Suprapubic skin (tissue), 4 donors: ENCODE measurements at regions not wholly inside any gene's neighbourhood (a gene's known extent, or its start where the extent isn't known, plus 50 kb on each side); places are given as distances from the start of the nearest gene placed in this dataset.

Source experiments
- DNase-seq, 2 donors: peaks; one replicate each; pipeline ENCODE4 v3.0.0-alpha.2; 2019; ENCODE audit warnings: low spot score in 2 of 2
- H3K27ac ChIP-seq: fragments of 200-600 bp; sonication (generic); one replicate; pipeline ENCODE4 v1.5.1; 2019
- H3K27me3 ChIP-seq: fragments of 200-600 bp; sonication (generic); one replicate; pipeline ENCODE4 v1.5.1; 2019
- H3K36me3 ChIP-seq: fragments of 200-600 bp; sonication (generic); one replicate; pipeline ENCODE4 v1.5.1; 2019
- H3K4me1 ChIP-seq: fragments of 200-600 bp; sonication (generic); one replicate; pipeline ENCODE4 v1.5.1; 2019
- H3K4me3 ChIP-seq: fragments of 200-600 bp; sonication (generic); one replicate; pipeline ENCODE4 v1.5.1; 2019; ENCODE audit warnings: mild to moderate bottlenecking
- H3K9me3 ChIP-seq: fragments of 200-600 bp; sonication (generic); one replicate; pipeline ENCODE4 v1.5.1; 2019
- CTCF ChIP-seq, 2 donors: fragments of 200-600 bp in 1 of 2; fragments of 450-650 bp in 1 of 2; sonication (generic) in 1 of 2; IDR thresholded peaks; one replicate each; pipeline ENCODE4 v1.5.1; 2016 to 2019; ENCODE audit warnings: antibody characterized with exemption in 2 of 2, mild to moderate bottlenecking in 1 of 2, moderate library complexity in 1 of 2
- EP300 ChIP-seq: sonication (generic); formaldehyde crosslinking; IDR thresholded peaks from one replicate; pipeline ENCODE4 v1.6.1; 2017; ENCODE audit warnings: antibody characterized with exemption
- POLR2A ChIP-seq, 2 donors: fragments of 450-650 bp; IDR thresholded peaks; one replicate each; pipeline ENCODE4 v1.6.1; 2017; ENCODE audit warnings: antibody characterized with exemption in 2 of 2, mild to moderate bottlenecking in 2 of 2, moderate library complexity in 2 of 2
- POLR2AphosphoS5 ChIP-seq, 3 donors: sonication (generic); formaldehyde crosslinking; IDR thresholded peaks; one replicate each; pipeline ENCODE4 v1.6.1; 2017; ENCODE audit warnings: antibody characterized with exemption in 3 of 3
- WGBS: methylation state at CpG from one replicate; pipeline ENCODE4 v1.1.5; 2018; 5-methylcytosine and 5-hydroxymethylcytosine counted together

GRCh38 chrX:23559975-23560374, 107.3 kb upstream of the PRDX4 start:
- WGBS: 78% methylated on average over 1 of the region's 1 CpG
- Histone ChIP-seq H3K36me3 (no peaks in the 10 kb centered on the region), H3K9me3 (no peaks in the 10 kb centered on the region), H3K4me1 (no peaks in the 10 kb centered on the region), H3K4me3 (no peak overlapping the region), H3K27ac (no peak overlapping the region), H3K27me3 (no peaks in the 10 kb centered on the region)
- DNase-seq: no peak
- TF ChIP-seq CTCF (IDR thresholded peaks at IDR 0.05): no peak
- TF ChIP-seq POLR2A (IDR thresholded peaks at IDR 0.05): no peak
- TF ChIP-seq POLR2AphosphoS5 (IDR thresholded peaks at IDR 0.05): no peak
- TF ChIP-seq EP300: no peak

- no peak for DNase-seq
- Histone ChIP-seq H3K4me3 (no peak overlapping the region), H3K27me3 (no peaks in the 10 kb centered on the region), H3K9me3 (no peaks in the 10 kb centered on the region), H3K27ac (no peak overlapping the region), H3K36me3 (no peaks in the 10 kb centered on the region), H3K4me1 (no peaks in the 10 kb centered on the region)
- TF ChIP-seq CTCF (IDR thresholded peaks at IDR 0.05): no peak
- TF ChIP-seq POLR2A (IDR thresholded peaks at IDR 0.05): no peak
- WGBS: 73% methylated on average over 2 of the region's 2 CpGs
Measured at GRCh38 chrX:23570674-23571343, 96.5 kb upstream of the PRDX4 start.

- DNase-seq: no peak
- Histone ChIP-seq H3K4me1 (no peaks in the 10 kb centered on the region), H3K27me3 (no peaks in the 10 kb centered on the region), H3K36me3 (no peaks in the 10 kb centered on the region), H3K9me3 (no peaks in the 10 kb centered on the region), H3K27ac (no peak overlapping the region), H3K4me3 (no peak overlapping the region)
- no peak for TF ChIP-seq POLR2AphosphoS5 (IDR thresholded peaks at IDR 0.05)
- TF ChIP-seq EP300: no peak
- no peak for TF ChIP-seq CTCF (IDR thresholded peaks at IDR 0.05)
- TF ChIP-seq POLR2A (IDR thresholded peaks at IDR 0.05): no peak
Measured at GRCh38 chrX:23575281-23575680, 92.0 kb upstream of the PRDX4 start.

- H3K27me3 ChIP-seq: no peaks in the 10 kb centered on the region
- H3K4me3 ChIP-seq: no peak overlapping the region
- no peaks in the 10 kb centered on the region for H3K9me3 ChIP-seq
- no peaks in the 10 kb centered on the region for H3K4me1 ChIP-seq
- no peak overlapping the region for H3K27ac ChIP-seq
- no peak for DNase-seq
- WGBS: 100% methylated on average over 1 of the region's 1 CpG
- no peaks in the 10 kb centered on the region for H3K36me3 ChIP-seq
- no peak for TF ChIP-seq POLR2A (IDR thresholded peaks at IDR 0.05)
- TF ChIP-seq CTCF (IDR thresholded peaks at IDR 0.05): no peak
- no peak for TF ChIP-seq EP300
- no peak for TF ChIP-seq POLR2AphosphoS5 (IDR thresholded peaks at IDR 0.05)
Measured at GRCh38 chrX:23578079-23578478, 89.2 kb upstream of the PRDX4 start.

- no peak for TF ChIP-seq CTCF (IDR thresholded peaks at IDR 0.05)
- TF ChIP-seq POLR2AphosphoS5 (IDR thresholded peaks at IDR 0.05): no peak
- TF ChIP-seq POLR2A (IDR thresholded peaks at IDR 0.05): no peak
- TF ChIP-seq EP300: no peak
- 51% methylated on average over 4 of the region's 4 CpGs for WGBS
- no peaks in the 10 kb centered on the region for H3K4me1 ChIP-seq
- DNase-seq: no peak
- H3K36me3 ChIP-seq: no peaks in the 10 kb centered on the region
- H3K9me3 ChIP-seq: no peaks in the 10 kb centered on the region
- H3K27ac ChIP-seq: no peak overlapping the region
- no peak overlapping the region for H3K4me3 ChIP-seq
- no peaks in the 10 kb centered on the region for H3K27me3 ChIP-seq
Measured at GRCh38 chrX:23589496-23589895, 77.8 kb upstream of the PRDX4 start.
